ENCODE measurements at regions not wholly inside any gene's neighbourhood (a gene's known extent, or its start where the extent isn't known, plus 50 kb on each side); places are given as distances from the start of the nearest gene placed in this dataset.

- no peak overlapping the region for H3K4me3 ChIP-seq (ENCODE audit: low read depth, low read length)
- TF ChIP-seq CTCF (IDR thresholded peaks at IDR 0.05; ENCODE audit: low read depth, low read length) (no peak), MYC (IDR thresholded peaks at IDR 0.05; ENCODE audit: low read depth, low read length) (no peak), MAX (IDR thresholded peaks at IDR 0.05; ENCODE audit: low read depth, low read length) (no peak), POLR2A (IDR thresholded peaks at IDR 0.05; ENCODE audit: extremely low read depth, insufficient read length) (no peak)
- DNase-seq (ENCODE audit: low read depth), result no peak
Observed at GRCh38 chr6:115717472-115717871, 343.2 kb downstream of the FRK start.

- no peak for TF ChIP-seq MAX (IDR thresholded peaks at IDR 0.05; ENCODE audit: low read depth, low read length)
- no peak for TF ChIP-seq MYC (IDR thresholded peaks at IDR 0.05; ENCODE audit: low read depth, low read length)
- TF ChIP-seq POLR2A (IDR thresholded peaks at IDR 0.05; ENCODE audit: extremely low read depth, insufficient read length), result no peak
- no peak for TF ChIP-seq CTCF (IDR thresholded peaks at IDR 0.05; ENCODE audit: low read depth, low read length)
- H3K4me3 ChIP-seq (ENCODE audit: low read depth, low read length), result no peak overlapping the region
- no peak for DNase-seq (ENCODE audit: low read depth)
Observed at GRCh38 chr6:115717062-115717461, 343.6 kb downstream of the FRK start.

GRCh38 chr6:115712291-115712961, 348.3 kb downstream of the FRK start:
- no peak for TF ChIP-seq CTCF (IDR thresholded peaks at IDR 0.05; ENCODE audit: low read depth, low read length)
- no peak overlapping the region for H3K4me3 ChIP-seq (ENCODE audit: low read depth, low read length)
- no peak for DNase-seq (ENCODE audit: low read depth)

GRCh38 chr6:115708850-115709249, 351.8 kb downstream of the FRK start:
- DNase-seq (ENCODE audit: low read depth), result no peak
- no peak overlapping the region for H3K4me3 ChIP-seq (ENCODE audit: low read depth, low read length)
- TF ChIP-seq POLR2A (IDR thresholded peaks at IDR 0.05; ENCODE audit: extremely low read depth, insufficient read length) (no peak), CTCF (IDR thresholded peaks at IDR 0.05; ENCODE audit: low read depth, low read length) (no peak), MAX (IDR thresholded peaks at IDR 0.05; ENCODE audit: low read depth, low read length) (no peak), MYC (IDR thresholded peaks at IDR 0.05; ENCODE audit: low read depth, low read length) (no peak)

- DNase-seq (ENCODE audit: low read depth), result no peak
- TF ChIP-seq MAX (IDR thresholded peaks at IDR 0.05; ENCODE audit: low read depth, low read length) (no peak), POLR2A (IDR thresholded peaks at IDR 0.05; ENCODE audit: extremely low read depth, insufficient read length) (no peak), CTCF (IDR thresholded peaks at IDR 0.05; ENCODE audit: low read depth, low read length) (no peak), MYC (IDR thresholded peaks at IDR 0.05; ENCODE audit: low read depth, low read length) (no peak)
- no peak overlapping the region for H3K4me3 ChIP-seq (ENCODE audit: low read depth, low read length)
Observed at GRCh38 chr6:115706981-115707380, 353.7 kb downstream of the FRK start.

- no peak for DNase-seq (ENCODE audit: low read depth)
- no peak for TF ChIP-seq MYC (IDR thresholded peaks at IDR 0.05; ENCODE audit: low read depth, low read length)
- no peak for TF ChIP-seq MAX (IDR thresholded peaks at IDR 0.05; ENCODE audit: low read depth, low read length)
- TF ChIP-seq POLR2A (IDR thresholded peaks at IDR 0.05; ENCODE audit: extremely low read depth, insufficient read length), result no peak
- TF ChIP-seq CTCF (IDR thresholded peaks at IDR 0.05; ENCODE audit: low read depth, low read length), result no peak
- no peak overlapping the region for H3K4me3 ChIP-seq (ENCODE audit: low read depth, low read length)
Observed at GRCh38 chr6:115706324-115706723, 354.4 kb downstream of the FRK start.

All from NB4 (cell line).